Stimulated activated effector memory CD8-positive, alpha-beta T cell treated with anti-CD3 and anti-CD28 coated beads, Interleukin-12 subunit alpha, Interleukin-12 subunit beta, amount 100 ng/mL, for 72 hours (primary cell): ENCODE measurements at regions not wholly inside any gene's neighbourhood (a gene's known extent, or its start where the extent isn't known, plus 50 kb on each side); places are given as distances from the start of the nearest gene placed in this dataset.

Experiments used
- ATAC-seq: fragments of 150-1000 bp; cut with Tn5 transposase; 2 replicates; pipeline ENCODE4 v1.10.0; 2021
- DNase-seq, 2 donors: peaks; one replicate each; pipeline ENCODE4 v3.0.0; 2021 to 2022; ENCODE audit warnings: low spot score in 2 of 2
- H3K27ac Mint-ChIP-seq: one replicate; pipeline ENCODE4 v1.8.0; 2022; ENCODE audit warnings: mild to moderate bottlenecking, mixed read lengths
- H3K36me3 Mint-ChIP-seq: one replicate; pipeline ENCODE4 v1.8.0; 2022; ENCODE audit warnings: mild to moderate bottlenecking, mixed read lengths
- H3K4me1 Mint-ChIP-seq: one replicate; pipeline ENCODE4 v1.8.0; 2022; ENCODE audit warnings: mixed read lengths
- H3K4me3 Mint-ChIP-seq: one replicate; pipeline ENCODE4 v1.8.0; 2022; ENCODE audit warnings: mild to moderate bottlenecking, mixed read lengths
- H3K9me3 Mint-ChIP-seq: one replicate; pipeline ENCODE4 v1.8.0; 2022; ENCODE audit warnings: mixed read lengths

DNA sequence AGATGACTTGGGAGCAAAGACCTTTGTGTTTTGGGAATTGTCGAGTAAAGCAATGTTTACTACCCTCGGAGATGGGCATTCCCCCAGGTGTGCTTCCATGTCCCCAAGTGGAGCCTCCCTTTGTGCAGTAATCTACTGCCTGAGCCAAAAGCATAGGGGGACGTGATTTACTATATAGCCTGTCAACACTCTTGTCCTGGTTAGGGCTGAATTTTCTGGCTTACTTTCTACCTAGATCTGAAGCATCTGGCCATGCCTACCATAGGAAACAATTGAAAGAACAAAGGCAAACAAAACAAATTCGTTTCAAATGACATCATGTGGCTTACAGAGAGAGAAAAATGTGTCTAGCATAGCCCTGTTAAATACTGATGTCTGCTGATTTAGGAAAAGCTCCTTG lies 350.6 kb downstream of the SAMD5 start:
- DNase-seq, result no peak
- H3K36me3 Mint-ChIP-seq, result no peaks in the 10 kb centered on the region
- peaks cover under 1% of the 10 kb centered on the region for H3K9me3 Mint-ChIP-seq
- no peak overlapping the region for H3K4me3 Mint-ChIP-seq
- H3K27ac Mint-ChIP-seq, result no peak overlapping the region
- ATAC-seq, result no peak
- no peaks in the 10 kb centered on the region for H3K4me1 Mint-ChIP-seq

DNA sequence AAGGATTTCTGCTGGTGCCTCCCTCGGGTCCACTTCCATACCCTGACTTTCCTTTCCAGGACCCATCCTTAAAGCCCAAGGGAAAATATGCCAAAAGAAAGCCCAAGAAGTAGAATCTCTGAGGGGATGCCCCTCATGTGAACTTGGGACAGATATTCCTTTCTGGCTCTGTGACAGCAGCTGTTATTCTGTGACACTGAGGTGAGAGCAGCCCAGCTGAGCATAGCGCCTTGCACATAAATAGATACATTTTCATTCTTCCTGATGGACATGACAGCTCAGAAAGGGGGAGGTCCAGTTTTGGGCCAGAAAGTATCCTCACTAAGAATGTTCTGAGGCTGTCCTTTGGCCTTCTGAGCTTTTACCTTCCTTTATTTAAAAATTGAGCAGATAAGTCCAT lies 353.2 kb downstream of the SAMD5 start:
- no peaks in the 10 kb centered on the region for H3K36me3 Mint-ChIP-seq
- no peak overlapping the region for H3K4me3 Mint-ChIP-seq
- H3K27ac Mint-ChIP-seq, result no peak overlapping the region
- no peak for DNase-seq
- no peaks in the 10 kb centered on the region for H3K9me3 Mint-ChIP-seq
- ATAC-seq, result no peak
- H3K4me1 Mint-ChIP-seq, result no peaks in the 10 kb centered on the region

DNA sequence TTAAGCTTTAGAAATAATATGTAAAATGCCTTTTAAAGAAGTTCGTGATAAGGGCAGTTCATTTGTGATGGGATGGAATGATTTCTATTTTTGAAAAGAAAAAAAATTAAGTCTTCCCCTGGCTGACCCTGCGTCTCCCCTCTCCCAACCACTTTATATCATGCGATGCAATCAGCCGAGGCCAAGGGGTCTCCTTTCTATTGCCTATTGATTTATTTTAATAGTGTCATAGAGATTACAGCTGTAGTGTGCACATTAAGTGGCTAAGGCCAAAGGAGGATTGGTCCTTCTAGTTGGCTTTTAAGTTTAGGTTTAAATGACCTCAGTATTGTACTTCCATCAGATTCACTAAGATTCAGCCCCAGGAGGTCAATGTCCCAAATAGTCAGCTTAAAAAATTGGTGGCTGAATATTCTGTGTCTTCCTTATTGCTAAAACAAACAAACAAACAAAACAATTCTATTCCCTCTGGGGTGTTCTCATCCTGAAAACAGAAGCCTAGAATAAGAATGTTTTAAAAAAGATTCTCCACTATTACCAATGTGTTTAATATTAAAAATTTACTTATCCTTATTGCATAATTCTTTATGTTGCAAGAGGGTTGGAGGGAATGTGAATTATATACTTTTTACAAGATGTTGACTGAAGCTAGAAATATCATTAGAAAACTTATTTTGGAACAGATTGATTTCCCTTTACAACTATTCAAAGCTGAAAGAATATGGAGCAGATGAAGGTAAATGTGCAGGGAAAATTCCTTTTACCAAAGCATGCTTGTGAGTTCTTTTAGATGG lies 359.1 kb downstream of the SAMD5 start:
- ATAC-seq (no peak), DNase-seq (no peak)
- Mint-ChIP-seq H3K27ac (no peak overlapping the region), H3K36me3 (no peaks in the 10 kb centered on the region), H3K9me3 (no peaks in the 10 kb centered on the region), H3K4me3 (no peak overlapping the region), H3K4me1 (no peaks in the 10 kb centered on the region)

DNA sequence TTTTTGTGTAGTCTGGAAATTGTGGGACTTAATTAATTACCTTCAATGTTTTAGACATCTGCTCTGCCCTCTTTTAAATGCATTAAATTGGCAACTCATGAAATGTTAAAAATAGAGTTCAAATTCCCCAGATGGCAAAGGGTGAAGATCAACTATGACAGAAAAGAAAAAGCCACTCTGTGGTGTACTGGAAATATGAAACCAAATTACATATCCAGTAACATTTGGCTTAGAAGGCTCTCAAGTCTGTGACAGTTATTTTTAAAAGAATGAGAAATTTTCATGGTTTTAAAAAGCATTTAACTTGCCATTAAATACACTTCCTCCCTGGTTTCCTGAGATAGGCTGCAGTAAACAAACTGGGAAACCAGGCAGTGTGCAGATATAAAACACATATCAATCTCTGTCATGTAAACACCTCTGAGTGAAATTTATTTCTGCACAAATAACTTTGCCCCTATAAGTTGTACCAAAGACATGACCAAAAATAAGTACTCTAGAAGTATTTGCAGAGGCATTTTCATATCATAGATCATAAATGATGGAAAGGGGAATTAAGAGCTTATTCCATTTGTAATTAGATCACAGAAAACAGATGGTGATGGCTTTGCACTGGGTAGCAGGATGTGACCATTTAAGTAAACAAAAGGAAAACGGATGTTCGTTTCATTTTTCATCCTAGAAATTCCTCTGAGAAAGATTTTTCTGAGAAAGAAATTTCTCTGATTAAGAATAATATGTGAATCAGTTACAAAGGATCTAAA lies 360.1 kb downstream of the SAMD5 start:
- DNase-seq, result no peak

DNA sequence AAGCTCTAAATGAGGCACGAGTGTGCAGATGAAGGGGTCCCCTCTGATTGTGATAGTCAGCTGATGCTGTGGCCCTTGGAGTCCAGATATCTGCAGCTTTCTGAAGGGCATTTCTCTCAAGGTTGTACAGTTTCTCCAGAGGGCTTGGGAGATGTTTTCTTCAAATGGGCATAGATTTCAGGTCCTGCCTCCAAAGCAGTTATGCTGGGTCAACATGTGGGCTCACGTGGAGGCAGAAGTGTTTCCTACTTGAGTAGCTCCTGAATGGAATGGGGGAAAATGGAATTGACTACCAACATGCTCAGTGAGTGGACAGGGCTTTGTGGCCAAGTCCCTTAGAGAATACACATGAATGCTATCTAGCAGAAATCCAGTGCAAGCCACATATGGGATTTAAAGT lies 360.7 kb downstream of the SAMD5 start:
- no peak for ATAC-seq
- Mint-ChIP-seq H3K9me3 (no peaks in the 10 kb centered on the region), H3K4me3 (no peak overlapping the region), H3K4me1 (no peaks in the 10 kb centered on the region), H3K36me3 (no peaks in the 10 kb centered on the region), H3K27ac (no peak overlapping the region)
- DNase-seq, result no peak

More for the DNA sequence above, 360.1 kb downstream of the SAMD5 start:
- H3K9me3 Mint-ChIP-seq, result no peaks in the 10 kb centered on the region
- no peak for ATAC-seq
- H3K4me1 Mint-ChIP-seq, result no peaks in the 10 kb centered on the region
- no peak overlapping the region for H3K27ac Mint-ChIP-seq
- no peaks in the 10 kb centered on the region for H3K36me3 Mint-ChIP-seq
- H3K4me3 Mint-ChIP-seq, result no peak overlapping the region

DNA sequence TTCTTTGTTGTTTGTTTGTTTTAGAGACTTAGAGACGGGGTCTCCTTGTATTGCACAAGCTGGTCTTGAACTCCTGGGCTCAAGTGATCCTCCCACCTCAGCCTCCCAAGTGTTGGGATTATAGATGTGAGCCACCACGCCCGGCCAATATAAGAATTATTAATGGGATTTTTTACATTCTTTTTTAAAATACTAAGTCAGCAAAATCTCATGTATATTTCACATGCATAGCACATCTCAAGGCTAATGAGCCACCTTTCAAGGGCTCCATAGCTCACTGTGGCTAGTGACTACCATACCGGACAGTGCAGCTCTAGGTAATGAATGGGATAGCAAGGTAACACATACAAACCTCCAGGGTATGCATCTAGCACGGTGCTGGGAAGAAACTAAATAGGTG lies 361.4 kb downstream of the SAMD5 start:
- Mint-ChIP-seq H3K27ac (no peak overlapping the region), H3K4me1 (no peaks in the 10 kb centered on the region)

DNA sequence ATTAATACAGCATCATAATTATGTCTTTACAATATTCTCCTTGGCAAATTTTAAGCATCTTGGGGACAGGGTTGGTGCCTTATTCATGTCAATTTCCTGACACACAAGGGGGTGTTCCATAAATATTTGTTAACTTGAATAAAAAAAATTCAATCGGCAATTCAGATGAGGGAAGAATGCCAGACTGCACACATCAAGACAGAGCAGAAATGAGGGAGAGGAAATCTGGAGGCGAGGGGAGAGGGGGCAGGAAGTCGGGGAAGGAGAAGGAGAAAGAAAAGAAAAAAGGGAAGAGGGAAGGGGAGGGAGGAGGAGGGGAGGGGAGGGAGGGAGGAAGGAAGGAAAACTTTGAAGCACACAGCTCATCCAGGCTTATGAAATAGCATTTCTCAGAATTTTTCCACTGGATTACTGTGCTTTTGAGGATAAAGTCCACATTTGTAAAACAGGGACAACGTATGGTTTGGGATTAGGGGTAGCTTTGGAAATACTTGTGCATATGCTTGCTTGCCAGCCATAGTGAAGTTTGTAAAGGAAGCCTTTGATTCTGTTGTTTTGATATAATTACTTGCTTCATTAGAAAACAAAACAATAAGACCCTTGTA lies 362.1 kb downstream of the SAMD5 start:
- DNase-seq (no peak), ATAC-seq (no peak)
- Mint-ChIP-seq H3K4me1 (no peaks in the 10 kb centered on the region), H3K27ac (no peak overlapping the region), H3K4me3 (no peak overlapping the region), H3K36me3 (no peaks in the 10 kb centered on the region), H3K9me3 (peaks cover 2% of the 10 kb centered on the region)

More for the DNA sequence above, 361.4 kb downstream of the SAMD5 start:
- DNase-seq (no peak), ATAC-seq (no peak)
- Mint-ChIP-seq H3K36me3 (no peaks in the 10 kb centered on the region), H3K4me3 (no peak overlapping the region), H3K9me3 (no peaks in the 10 kb centered on the region)

DNA sequence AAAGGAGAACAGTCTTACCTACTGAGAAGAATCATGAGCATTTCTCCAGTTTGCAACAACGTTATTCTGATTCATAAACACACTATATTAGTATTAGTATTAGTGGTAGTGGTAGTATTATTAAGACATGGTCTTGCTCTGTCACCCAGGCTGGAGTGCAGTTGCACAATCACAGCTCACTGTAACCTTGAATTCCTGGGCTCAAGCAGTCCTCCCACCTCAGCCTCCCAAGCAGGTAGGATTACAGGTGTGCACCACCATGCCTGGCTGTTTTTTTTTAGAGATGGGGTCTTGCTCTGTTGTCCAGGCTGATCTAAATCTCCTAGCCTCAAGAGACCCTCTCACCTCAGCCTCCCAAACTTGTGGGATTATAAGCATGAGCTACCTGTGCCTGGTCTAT lies 363.5 kb downstream of the SAMD5 start:
- Mint-ChIP-seq H3K36me3 (no peaks in the 10 kb centered on the region), H3K4me3 (no peak overlapping the region), H3K27ac (no peak overlapping the region), H3K4me1 (no peaks in the 10 kb centered on the region), H3K9me3 (peaks cover 2% of the 10 kb centered on the region)
- ATAC-seq, result no peak
- no peak for DNase-seq

DNA sequence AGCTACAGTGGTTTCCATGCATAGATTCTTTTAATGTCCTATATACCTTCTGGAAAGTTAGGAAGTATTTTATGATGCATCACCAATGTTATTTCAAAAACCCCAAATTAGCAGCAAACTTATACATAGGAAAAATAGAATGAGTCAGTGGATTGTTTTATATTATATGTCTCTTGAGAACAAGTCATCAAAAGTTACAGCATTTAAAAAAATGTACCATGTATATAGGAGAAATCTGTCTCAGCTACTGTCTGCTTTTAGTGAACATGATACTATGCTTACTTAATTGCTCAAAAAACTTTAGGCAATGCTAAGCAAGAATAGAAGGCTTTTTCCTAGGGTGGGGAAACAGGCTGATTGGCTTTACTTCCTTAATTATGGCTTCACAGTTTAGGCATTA lies 365.3 kb downstream of the SAMD5 start:
- DNase-seq (no peak), ATAC-seq (no peak)
- H3K4me1 Mint-ChIP-seq, result no peaks in the 10 kb centered on the region
- H3K4me3 Mint-ChIP-seq, result no peak overlapping the region
- H3K27ac Mint-ChIP-seq, result no peak overlapping the region
- no peaks in the 10 kb centered on the region for H3K36me3 Mint-ChIP-seq
- peaks cover 2% of the 10 kb centered on the region for H3K9me3 Mint-ChIP-seq

DNA sequence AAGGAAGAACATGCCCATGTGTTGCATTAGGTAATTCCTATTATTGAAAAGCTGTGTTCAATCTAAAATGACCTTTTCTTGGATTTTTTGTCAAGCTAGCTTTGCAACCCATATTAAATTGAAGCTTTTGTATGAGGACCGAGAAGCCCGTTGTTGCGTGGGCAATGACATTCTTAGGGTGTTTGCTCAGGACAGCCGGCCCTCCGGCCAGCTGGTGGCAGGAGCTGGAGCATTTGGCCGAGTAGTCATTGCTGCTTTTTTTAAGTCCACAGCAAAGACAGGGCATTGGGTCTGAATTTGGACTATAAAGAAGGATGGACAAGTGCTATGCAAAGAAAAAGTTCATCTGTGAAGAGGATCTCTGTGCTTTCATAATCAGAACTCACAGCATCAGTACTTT lies 365.8 kb downstream of the SAMD5 start:
- Mint-ChIP-seq H3K27ac (no peak overlapping the region), H3K36me3 (no peaks in the 10 kb centered on the region), H3K4me1 (no peaks in the 10 kb centered on the region), H3K4me3 (no peak overlapping the region), H3K9me3 (peaks cover 2% of the 10 kb centered on the region)
- ATAC-seq (no peak), DNase-seq (no peak)

DNA sequence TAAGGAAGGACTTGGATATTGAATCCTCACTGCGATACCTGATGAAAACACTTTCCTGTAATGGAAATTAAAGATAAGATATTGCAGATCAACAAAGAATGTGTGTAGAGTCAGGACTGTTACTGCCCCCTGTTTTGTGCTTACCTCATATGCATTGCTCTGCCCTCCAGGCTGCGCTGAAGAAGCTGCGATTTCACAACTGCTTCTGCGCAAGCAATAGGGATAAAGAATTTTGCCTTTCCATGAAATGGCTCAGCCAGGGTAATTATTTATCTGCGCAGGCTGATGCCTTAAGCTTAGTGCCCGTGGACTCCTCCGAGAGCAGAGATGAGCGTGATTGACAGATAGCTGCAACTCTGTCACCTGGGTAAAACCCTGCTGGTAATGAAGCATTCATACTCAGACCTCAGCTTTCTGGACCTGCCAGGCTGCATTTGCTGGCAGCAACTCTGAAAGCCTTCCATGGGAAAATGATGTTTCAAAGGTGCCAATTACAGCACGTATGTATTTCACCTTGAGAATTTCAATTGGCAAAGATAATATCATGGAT lies 370.6 kb downstream of the SAMD5 start:
- H3K36me3 Mint-ChIP-seq, result no peaks in the 10 kb centered on the region
- no peak overlapping the region for H3K27ac Mint-ChIP-seq
- H3K9me3 Mint-ChIP-seq, result peaks cover 5% of the 10 kb centered on the region
- no peak for DNase-seq
- H3K4me1 Mint-ChIP-seq, result no peaks in the 10 kb centered on the region
- no peak for ATAC-seq
- H3K4me3 Mint-ChIP-seq, result no peak overlapping the region

DNA sequence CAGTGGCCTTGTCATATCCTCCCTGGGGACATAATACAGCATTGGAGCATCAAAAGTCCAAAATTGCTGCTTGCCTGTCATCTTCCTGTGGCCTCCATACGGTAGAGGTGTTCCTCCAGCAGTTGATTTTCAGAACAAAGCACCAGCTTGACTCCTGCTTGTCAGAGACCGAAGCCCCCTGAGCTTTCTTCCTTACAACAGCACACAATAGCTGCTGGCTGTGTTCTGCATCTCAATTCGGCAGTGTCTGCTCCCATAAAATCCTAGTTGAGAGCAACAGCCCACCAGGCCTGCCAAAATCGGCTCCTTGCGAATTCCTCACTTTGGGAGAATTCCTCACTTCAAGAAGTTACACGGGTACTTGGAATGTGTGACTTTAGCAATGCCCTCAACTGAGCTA lies 372.9 kb downstream of the SAMD5 start:
- Mint-ChIP-seq H3K36me3 (no peaks in the 10 kb centered on the region), H3K9me3 (peaks cover 2% of the 10 kb centered on the region), H3K27ac (no peak overlapping the region), H3K4me3 (no peak overlapping the region), H3K4me1 (no peaks in the 10 kb centered on the region)
- DNase-seq, result no peak
- ATAC-seq, result no peak

DNA sequence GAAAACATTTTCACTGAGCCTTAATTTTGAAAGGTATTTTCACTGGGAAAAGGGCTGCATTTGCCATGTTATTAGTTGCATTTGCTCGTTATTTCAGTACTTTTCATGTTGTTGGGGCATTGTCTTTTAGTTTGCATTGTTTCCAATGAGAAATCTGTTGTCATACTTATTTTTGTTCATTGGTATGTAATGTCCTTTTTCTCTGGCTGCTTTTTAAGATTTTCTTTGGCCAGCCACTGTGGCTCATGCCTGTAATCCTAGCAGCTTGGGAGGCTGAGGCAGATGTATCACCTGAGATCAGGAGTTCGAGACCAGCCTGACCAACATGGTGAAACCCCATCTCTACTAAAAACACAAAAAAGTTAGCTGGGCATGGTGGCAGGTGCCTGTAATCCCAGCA lies 379.9 kb downstream of the SAMD5 start:
- Mint-ChIP-seq H3K27ac (no peak overlapping the region), H3K9me3 (peaks cover 3% of the 10 kb centered on the region), H3K4me3 (no peak overlapping the region), H3K4me1 (no peaks in the 10 kb centered on the region), H3K36me3 (no peaks in the 10 kb centered on the region)
- ATAC-seq (no peak), DNase-seq (no peak)

DNA sequence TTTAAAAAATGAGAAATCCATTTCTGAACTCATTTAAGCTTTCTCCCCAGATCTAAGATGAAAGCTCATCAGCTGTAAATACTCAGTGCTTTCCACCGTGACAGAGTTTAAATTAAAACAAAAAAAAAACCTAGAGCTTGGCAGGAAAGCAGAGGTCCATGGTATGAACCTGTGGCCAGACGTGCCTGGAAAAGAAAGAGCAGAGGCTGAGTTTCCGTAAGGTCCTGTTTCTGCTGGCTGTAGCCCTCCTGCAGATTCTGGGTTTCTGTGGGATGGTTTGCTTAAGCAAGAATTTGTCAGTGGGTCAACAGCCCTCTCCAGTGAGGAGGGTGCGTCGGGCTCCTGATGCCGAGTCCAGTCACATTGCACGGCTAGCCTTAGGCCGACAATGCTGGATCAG lies 383.2 kb downstream of the SAMD5 start:
- no peak overlapping the region for H3K27ac Mint-ChIP-seq
- DNase-seq, result no peak
- H3K4me3 Mint-ChIP-seq, result no peak overlapping the region
- no peaks in the 10 kb centered on the region for H3K36me3 Mint-ChIP-seq
- H3K4me1 Mint-ChIP-seq, result no peaks in the 10 kb centered on the region
- H3K9me3 Mint-ChIP-seq, result peaks cover 3% of the 10 kb centered on the region
- no peak for ATAC-seq

DNA sequence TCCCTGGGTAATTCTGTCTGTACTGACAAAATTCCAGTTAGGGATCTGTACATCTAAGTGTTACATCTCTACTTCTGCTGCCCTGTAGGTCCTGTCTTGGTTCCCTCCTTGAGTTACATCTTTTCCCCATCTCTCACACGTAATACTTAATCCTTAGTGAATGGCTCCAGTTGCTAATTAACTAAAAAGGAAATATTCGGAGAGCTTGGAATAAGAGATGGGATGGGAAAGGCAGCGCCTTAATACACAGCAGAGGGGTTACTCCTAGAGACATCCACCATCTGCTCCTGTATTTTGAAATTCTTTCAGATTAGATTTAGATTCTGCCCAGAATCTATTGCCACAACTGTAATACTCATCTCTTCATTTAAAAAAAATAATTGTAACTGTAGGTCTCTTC lies 384.0 kb downstream of the SAMD5 start:
- no peak for ATAC-seq
- Mint-ChIP-seq H3K36me3 (no peaks in the 10 kb centered on the region), H3K4me3 (no peak overlapping the region), H3K4me1 (no peaks in the 10 kb centered on the region), H3K9me3 (peaks cover 3% of the 10 kb centered on the region), H3K27ac (no peak overlapping the region)
- no peak for DNase-seq

DNA sequence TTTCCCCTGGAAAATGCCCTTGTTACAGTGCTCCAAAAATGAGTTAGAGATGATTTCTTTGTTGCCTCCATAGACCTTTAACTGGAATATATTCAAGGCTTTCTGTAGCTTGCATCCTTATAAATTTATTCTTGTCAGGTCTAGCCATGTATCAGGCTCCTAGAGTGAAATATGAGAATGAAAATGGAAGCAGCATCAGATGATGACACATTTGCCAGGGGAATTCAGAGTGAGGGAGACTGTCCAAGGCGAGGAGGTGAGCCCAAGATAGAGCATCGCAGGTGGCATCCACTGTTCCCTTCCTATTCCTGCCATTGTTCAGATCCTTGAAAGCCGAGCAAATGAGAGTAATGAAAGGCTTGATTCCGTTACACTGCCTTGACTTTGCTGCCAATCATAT lies 386.8 kb downstream of the SAMD5 start:
- Mint-ChIP-seq H3K4me1 (no peaks in the 10 kb centered on the region), H3K9me3 (no peaks in the 10 kb centered on the region), H3K27ac (no peak overlapping the region), H3K4me3 (no peak overlapping the region), H3K36me3 (no peaks in the 10 kb centered on the region)
- no peak for DNase-seq
- ATAC-seq, result no peak
